ENCODE measurements at regions not wholly inside any gene's neighbourhood (a gene's known extent, or its start where the extent isn't known, plus 50 kb on each side); places are given as distances from the start of the nearest gene placed in this dataset.

DNA sequence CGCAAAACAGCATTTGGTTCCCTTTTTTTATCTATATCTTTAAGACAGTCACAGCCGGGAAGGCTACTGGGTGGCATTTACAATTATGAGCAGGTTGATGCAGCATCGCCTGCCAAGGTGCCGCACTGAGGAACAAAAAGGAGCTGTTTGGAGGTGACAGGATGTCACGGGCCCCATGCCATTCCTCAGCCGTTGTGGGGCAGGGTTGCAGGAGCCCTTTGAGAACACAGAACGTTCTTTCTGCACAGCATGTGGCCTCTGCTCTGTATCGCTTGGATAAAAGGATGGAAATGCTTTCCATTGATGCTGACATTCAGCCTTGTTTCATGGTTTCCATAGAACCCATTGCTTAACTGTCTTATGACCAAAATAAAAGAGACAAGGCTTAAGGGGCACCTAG lies 141.9 kb upstream of the CDH5 start:
- no peak for TF ChIP-seq ZMAT4 (CRISPR knock-in tag; IDR thresholded peaks at IDR 0.05)
- TF ChIP-seq, protein P1, sequence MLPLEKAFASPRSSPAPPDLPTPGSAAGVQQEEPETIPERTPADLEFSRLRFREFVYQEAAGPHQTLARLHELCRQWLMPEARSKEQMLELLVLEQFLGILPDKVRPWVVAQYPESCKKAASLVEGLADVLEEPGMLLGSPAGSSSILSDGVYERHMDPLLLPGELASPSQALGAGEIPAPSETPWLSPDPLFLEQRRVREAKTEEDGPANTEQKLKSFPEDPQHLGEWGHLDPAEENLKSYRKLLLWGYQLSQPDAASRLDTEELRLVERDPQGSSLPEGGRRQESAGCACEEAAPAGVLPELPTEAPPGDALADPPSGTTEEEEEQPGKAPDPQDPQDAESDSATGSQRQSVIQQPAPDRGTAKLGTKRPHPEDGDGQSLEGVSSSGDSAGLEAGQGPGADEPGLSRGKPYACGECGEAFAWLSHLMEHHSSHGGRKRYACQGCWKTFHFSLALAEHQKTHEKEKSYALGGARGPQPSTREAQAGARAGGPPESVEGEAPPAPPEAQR (CRISPR knock-in tag; IDR thresholded peaks at IDR 0.05): no peak
- no peak for TF ChIP-seq ZNF317 (CRISPR knock-in tag; IDR thresholded peaks at IDR 0.05; ENCODE audit: borderline replicate concordance, low read depth)
- TF ChIP-seq, protein P2, sequence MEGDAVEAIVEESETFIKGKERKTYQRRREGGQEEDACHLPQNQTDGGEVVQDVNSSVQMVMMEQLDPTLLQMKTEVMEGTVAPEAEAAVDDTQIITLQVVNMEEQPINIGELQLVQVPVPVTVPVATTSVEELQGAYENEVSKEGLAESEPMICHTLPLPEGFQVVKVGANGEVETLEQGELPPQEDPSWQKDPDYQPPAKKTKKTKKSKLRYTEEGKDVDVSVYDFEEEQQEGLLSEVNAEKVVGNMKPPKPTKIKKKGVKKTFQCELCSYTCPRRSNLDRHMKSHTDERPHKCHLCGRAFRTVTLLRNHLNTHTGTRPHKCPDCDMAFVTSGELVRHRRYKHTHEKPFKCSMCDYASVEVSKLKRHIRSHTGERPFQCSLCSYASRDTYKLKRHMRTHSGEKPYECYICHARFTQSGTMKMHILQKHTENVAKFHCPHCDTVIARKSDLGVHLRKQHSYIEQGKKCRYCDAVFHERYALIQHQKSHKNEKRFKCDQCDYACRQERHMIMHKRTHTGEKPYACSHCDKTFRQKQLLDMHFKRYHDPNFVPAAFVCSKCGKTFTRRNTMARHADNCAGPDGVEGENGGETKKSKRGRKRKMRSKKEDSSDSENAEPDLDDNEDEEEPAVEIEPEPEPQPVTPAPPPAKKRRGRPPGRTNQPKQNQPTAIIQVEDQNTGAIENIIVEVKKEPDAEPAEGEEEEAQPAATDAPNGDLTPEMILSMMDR (IDR thresholded peaks at IDR 0.05): no peak
- TF ChIP-seq NR2C2 (CRISPR knock-in tag; IDR thresholded peaks at IDR 0.05): no peak

Data from WTC11 (cell line).